Islet of Langerhans (tissue), 1 donor: ENCODE measurements at regions not wholly inside any gene's neighbourhood (a gene's known extent, or its start where the extent isn't known, plus 50 kb on each side); places are given as distances from the start of the nearest gene placed in this dataset.
"Not testable (repeated sequence)": the region's sequence is repeated elsewhere in the genome, so short reads cannot be mapped to it uniquely, and the experiment has no call there.

Experiments used
- FAIRE-seq: peaks from one replicate; lab custom pipeline; 2011; peaks lifted over from hg19 to GRCh38; lab: Jason Lieb, UNC

DNA sequence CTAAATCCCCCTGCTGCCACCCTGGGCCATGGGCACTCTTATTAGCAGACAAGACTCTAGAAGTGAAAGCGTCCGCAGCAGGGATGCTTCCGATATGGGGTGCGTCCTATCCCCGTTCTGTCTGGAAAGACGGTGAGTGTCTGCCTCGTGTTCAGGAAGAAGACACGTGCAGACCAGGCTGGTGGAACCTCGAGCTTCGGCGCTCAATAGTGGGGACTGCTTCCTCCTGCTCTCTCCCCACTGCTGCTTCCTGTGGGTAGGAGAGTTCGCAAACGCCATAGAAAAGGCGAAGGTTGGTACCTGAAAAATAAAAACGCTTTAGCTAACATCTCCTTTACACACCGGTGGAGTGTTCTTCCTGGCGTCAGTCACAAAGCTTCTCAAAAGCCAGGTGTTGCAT, 67.7 kb upstream of the LYZL2 start:
- not testable (repeated sequence) for FAIRE-seq

GRCh38 chr10:30696416-30697185, 67.0 kb upstream of the LYZL2 start:
- FAIRE-seq: not testable (repeated sequence)

GRCh38 chr10:30695481-30696236, 66.1 kb upstream of the LYZL2 start:
- FAIRE-seq: not testable (repeated sequence)

DNA sequence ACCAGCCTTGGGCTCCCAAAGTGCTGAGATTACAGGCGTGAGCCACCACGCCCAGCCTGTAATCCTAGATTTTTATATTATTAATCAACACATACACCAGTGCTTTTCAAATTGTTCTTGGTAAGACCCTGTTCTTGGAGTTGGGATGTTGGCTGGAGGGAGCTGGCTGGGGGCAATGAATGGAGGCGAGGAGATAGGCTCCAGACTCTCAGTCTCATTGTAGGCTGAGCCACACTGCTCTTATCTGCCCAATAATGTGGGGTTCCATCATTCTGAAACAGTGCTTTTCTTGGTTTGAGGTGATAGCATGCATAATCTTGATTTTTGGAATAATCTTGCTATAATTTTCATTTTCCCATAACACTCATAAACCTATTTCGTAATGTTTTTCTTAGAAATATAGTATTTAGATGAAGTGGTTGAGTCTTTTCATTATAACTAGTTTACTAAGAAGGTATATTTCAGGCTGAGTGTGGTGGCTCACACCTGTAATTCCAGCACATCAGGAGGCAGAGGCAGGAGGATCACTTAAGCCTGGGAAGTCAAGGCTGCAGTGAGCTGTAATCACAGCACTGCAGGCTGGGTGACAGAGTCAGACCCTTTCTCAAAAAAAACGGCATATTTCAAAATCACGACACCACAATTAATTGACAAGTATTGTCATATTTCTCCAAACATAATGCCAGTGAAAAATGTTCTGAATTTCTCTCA, 65.1 kb upstream of the LYZL2 start:
- FAIRE-seq: no peak

DNA sequence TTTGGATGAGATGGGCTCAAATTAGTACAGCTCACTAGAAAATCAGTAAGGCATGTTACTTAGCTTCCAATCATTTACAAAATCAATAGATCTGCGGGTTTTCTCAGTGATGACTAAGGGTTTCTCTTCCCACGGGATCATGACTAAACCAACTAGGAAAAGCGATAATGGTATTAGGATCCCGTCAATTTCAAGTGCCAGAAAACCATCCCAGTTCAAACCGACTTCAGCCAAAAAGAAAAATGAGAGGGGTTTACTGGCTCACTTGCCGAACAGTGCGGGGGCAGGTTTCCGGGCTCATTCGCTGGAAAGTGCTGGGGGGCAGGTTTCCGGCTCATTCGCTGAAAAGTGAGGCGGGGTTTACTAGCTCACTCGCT, 62.1 kb upstream of the LYZL2 start:
- no peak for FAIRE-seq

DNA sequence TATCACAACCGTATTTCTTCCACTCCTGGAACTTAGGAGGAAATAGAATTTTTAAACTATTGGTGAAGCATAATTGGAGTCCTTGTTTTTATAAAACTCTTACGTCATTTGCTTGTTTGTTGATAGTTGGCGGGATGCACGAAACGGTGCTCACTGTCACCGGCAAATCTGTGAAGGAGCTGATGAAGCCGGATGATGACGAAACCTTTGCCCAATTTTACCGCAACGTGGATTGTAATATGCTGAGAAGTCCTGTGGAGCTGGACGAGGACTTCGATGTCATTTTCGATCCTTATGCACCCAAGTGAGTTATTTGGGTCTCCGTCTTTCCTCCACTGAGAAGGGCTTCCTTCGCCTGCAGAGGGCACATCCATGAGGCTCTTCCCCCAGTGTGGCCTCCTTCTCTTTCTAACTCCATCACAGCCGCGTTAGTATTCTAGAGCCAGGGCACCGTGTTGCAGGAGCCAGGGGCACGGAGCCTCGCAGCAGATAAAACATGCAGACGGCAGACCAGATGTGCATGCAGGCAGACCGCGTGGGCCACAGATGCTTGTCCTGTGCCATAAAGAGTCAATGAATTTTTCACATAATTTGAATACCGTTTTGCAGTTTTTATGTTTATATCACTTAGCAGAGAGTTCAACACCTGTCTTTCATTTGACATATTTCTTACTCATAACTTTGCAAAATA, 61.5 kb upstream of the LYZL2 start:
- FAIRE-seq: not testable (repeated sequence)

DNA sequence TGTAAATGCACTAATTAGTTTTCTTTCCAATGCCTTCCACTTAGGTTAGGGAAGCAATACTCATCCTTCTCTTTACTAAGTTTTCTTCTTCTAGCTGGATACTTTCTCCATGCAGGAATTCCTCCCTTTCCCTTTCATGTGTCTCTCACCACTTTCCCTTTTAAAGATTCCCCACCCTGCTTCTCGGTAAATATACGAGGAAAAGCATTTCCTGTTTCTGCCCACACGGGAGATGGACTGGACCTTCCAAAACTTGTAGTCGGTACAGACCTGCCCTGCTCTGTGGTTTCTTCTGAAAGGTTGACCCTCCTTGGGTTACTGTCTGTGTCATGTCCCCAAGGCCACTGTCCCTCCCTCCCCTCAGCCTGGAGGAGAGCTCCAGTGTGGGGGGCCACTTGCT, 58.9 kb upstream of the LYZL2 start:
- FAIRE-seq: no peak

DNA sequence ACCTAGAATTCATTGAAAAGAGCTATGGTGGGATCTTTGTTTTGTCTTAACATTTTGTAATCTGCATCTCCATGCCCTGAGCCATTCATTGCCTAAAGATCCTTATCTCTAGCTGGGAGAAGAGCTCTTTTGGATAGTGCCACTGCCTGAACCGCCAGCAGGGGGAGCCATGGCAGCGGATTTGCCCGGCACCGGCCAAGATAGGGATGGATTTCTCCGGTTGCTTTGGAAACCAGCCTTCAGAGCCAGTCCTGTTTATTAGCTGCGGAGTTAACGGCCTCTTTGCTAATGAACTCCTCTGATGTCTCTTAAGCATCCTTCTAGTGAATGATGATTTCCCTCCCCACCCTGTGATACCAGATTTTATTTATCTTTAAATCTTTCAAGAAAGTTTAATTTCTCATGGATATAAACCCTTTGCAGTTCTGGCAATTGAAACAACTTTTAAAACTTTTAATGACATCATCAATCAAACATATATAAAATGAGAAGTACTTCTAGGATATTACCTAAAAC, 58.2 kb upstream of the LYZL2 start:
- FAIRE-seq: no peak

- no peak for FAIRE-seq
Observed at GRCh38 chr10:30686708-30687107, 57.2 kb upstream of the LYZL2 start.

- no peak for FAIRE-seq
Observed at GRCh38 chr10:30683496-30683895, 53.9 kb upstream of the LYZL2 start.

GRCh38 chr10:30682377-30683199, 53.0 kb upstream of the LYZL2 start:
- not testable (repeated sequence) for FAIRE-seq

DNA sequence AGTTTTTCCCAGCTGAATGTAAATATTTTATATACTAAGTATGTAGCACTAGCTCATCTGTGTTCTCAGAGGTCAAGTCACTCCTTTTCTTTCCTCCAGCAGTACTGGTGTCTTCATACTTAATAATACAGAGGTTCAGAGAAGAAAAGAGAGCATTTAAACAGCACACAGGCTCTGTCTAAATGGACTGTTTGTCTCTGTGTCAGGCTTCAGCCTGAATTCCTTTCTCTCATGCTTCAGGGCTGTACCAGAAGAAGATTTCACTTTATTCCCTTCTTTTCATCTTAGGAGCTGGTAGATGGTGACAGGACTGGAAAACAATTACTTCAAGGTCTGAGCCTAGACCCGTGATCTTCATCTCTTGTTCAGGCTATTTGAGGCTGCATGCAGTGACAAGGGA, 51.4 kb upstream of the LYZL2 start:
- FAIRE-seq: no peak
